ENCODE measurements at regions not wholly inside any gene's neighbourhood (a gene's known extent, or its start where the extent isn't known, plus 50 kb on each side); places are given as distances from the start of the nearest gene placed in this dataset.
"Not testable (repeated sequence)": the region's sequence is repeated elsewhere in the genome, so short reads cannot be mapped to it uniquely, and the experiment has no call there.

GRCh38 chr10:46739919-46740318 lies 161.0 kb downstream of the SYT15 start:
- not testable (repeated sequence) for TF ChIP-seq CTCF (IDR thresholded peaks at IDR 0.05; ENCODE audit: insufficient read depth, low read length); REST (IDR thresholded peaks at IDR 0.05; ENCODE audit: insufficient replicate concordance, low read depth)
